ENCODE measurements at regions not wholly inside any gene's neighbourhood (a gene's known extent, or its start where the extent isn't known, plus 50 kb on each side); places are given as distances from the start of the nearest gene placed in this dataset.

- FAIRE-seq, result no peak
- TF ChIP-seq POLR2A (IDR thresholded peaks at IDR 0.05; ENCODE audit: low read depth, low read length), result no peak
- TF ChIP-seq TAF1 (IDR thresholded peaks at IDR 0.05; ENCODE audit: borderline replicate concordance, low read depth, low read length), result no peak
- no peak for TF ChIP-seq POLR2AphosphoS5 (IDR thresholded peaks at IDR 0.05; ENCODE audit: low read depth, low read length)
- DNase-seq (ENCODE audit: insufficient read length), result no peak
These were observed 84.6 kb upstream of the SMIM15 start for GRCh38 chr5:61246768-61247307.

- DNase-seq (ENCODE audit: insufficient read length) (no peak), FAIRE-seq (no peak)
- TF ChIP-seq POLR2A (IDR thresholded peaks at IDR 0.05; ENCODE audit: low read depth, low read length), result no peak
- TF ChIP-seq TAF1 (IDR thresholded peaks at IDR 0.05; ENCODE audit: borderline replicate concordance, low read depth, low read length), result no peak
- no peak for TF ChIP-seq POLR2AphosphoS5 (IDR thresholded peaks at IDR 0.05; ENCODE audit: low read depth, low read length)
These were observed 80.0 kb upstream of the ZSWIM6 start for GRCh38 chr5:61251874-61252642.

GRCh38 chr5:61252643-61252925, 79.5 kb upstream of the ZSWIM6 start:
- FAIRE-seq, result no peak
- DNase-seq (ENCODE audit: insufficient read length), result no peak
- TF ChIP-seq TAF1 (IDR thresholded peaks at IDR 0.05; ENCODE audit: borderline replicate concordance, low read depth, low read length), result no peak
- no peak for TF ChIP-seq POLR2A (IDR thresholded peaks at IDR 0.05; ENCODE audit: low read depth, low read length)
- no peak for TF ChIP-seq POLR2AphosphoS5 (IDR thresholded peaks at IDR 0.05; ENCODE audit: low read depth, low read length)

- DNase-seq (ENCODE audit: insufficient read length) (no peak), FAIRE-seq (no peak)
- TF ChIP-seq POLR2A (IDR thresholded peaks at IDR 0.05; ENCODE audit: low read depth, low read length) (no peak), TAF1 (IDR thresholded peaks at IDR 0.05; ENCODE audit: borderline replicate concordance, low read depth, low read length) (no peak), POLR2AphosphoS5 (IDR thresholded peaks at IDR 0.05; ENCODE audit: low read depth, low read length) (no peak)
These were observed 78.5 kb upstream of the ZSWIM6 start for GRCh38 chr5:61253547-61253946.

- FAIRE-seq, result no peak
- no peak for DNase-seq (ENCODE audit: insufficient read length)
- TF ChIP-seq POLR2A (IDR thresholded peaks at IDR 0.05; ENCODE audit: low read depth, low read length) (no peak), TAF1 (IDR thresholded peaks at IDR 0.05; ENCODE audit: borderline replicate concordance, low read depth, low read length) (no peak), POLR2AphosphoS5 (IDR thresholded peaks at IDR 0.05; ENCODE audit: low read depth, low read length) (no peak)
These were observed 77.0 kb upstream of the ZSWIM6 start for GRCh38 chr5:61254969-61255555.

GRCh38 chr5:61256474-61256873, 75.6 kb upstream of the ZSWIM6 start:
- no peak for DNase-seq (ENCODE audit: insufficient read length)
- no peak for TF ChIP-seq TAF1 (IDR thresholded peaks at IDR 0.05; ENCODE audit: borderline replicate concordance, low read depth, low read length)
- no peak for TF ChIP-seq POLR2A (IDR thresholded peaks at IDR 0.05; ENCODE audit: low read depth, low read length)
- no peak for TF ChIP-seq POLR2AphosphoS5 (IDR thresholded peaks at IDR 0.05; ENCODE audit: low read depth, low read length)
- FAIRE-seq, result no peak

- DNase-seq (ENCODE audit: insufficient read length) (no peak), FAIRE-seq (no peak)
- TF ChIP-seq POLR2AphosphoS5 (IDR thresholded peaks at IDR 0.05; ENCODE audit: low read depth, low read length) (no peak), POLR2A (IDR thresholded peaks at IDR 0.05; ENCODE audit: low read depth, low read length) (no peak), TAF1 (IDR thresholded peaks at IDR 0.05; ENCODE audit: borderline replicate concordance, low read depth, low read length) (no peak)
These were observed 74.6 kb upstream of the ZSWIM6 start for GRCh38 chr5:61257421-61257820.

GRCh38 chr5:61261136-61261535, 70.9 kb upstream of the ZSWIM6 start:
- TF ChIP-seq POLR2A (IDR thresholded peaks at IDR 0.05; ENCODE audit: low read depth, low read length) (no peak), TAF1 (IDR thresholded peaks at IDR 0.05; ENCODE audit: borderline replicate concordance, low read depth, low read length) (no peak), POLR2AphosphoS5 (IDR thresholded peaks at IDR 0.05; ENCODE audit: low read depth, low read length) (no peak)
- FAIRE-seq (no peak), DNase-seq (ENCODE audit: insufficient read length) (no peak)

GRCh38 chr5:61262080-61262479, 70.0 kb upstream of the ZSWIM6 start:
- no peak for TF ChIP-seq POLR2AphosphoS5 (IDR thresholded peaks at IDR 0.05; ENCODE audit: low read depth, low read length)
- no peak for TF ChIP-seq POLR2A (IDR thresholded peaks at IDR 0.05; ENCODE audit: low read depth, low read length)
- TF ChIP-seq TAF1 (IDR thresholded peaks at IDR 0.05; ENCODE audit: borderline replicate concordance, low read depth, low read length), result no peak
- FAIRE-seq (peak; percentile 9), DNase-seq (ENCODE audit: insufficient read length) (no peak)

GRCh38 chr5:61263072-61263471, 69.0 kb upstream of the ZSWIM6 start:
- DNase-seq (ENCODE audit: insufficient read length), result no peak
- peak; percentile 67 for FAIRE-seq
- TF ChIP-seq POLR2A (IDR thresholded peaks at IDR 0.05; ENCODE audit: low read depth, low read length) (no peak), POLR2AphosphoS5 (IDR thresholded peaks at IDR 0.05; ENCODE audit: low read depth, low read length) (no peak), TAF1 (IDR thresholded peaks at IDR 0.05; ENCODE audit: borderline replicate concordance, low read depth, low read length) (no peak)

GRCh38 chr5:61263561-61264272, 68.3 kb upstream of the ZSWIM6 start:
- no peak for TF ChIP-seq TAF1 (IDR thresholded peaks at IDR 0.05; ENCODE audit: borderline replicate concordance, low read depth, low read length)
- TF ChIP-seq POLR2A (IDR thresholded peaks at IDR 0.05; ENCODE audit: low read depth, low read length), result no peak
- TF ChIP-seq POLR2AphosphoS5 (IDR thresholded peaks at IDR 0.05; ENCODE audit: low read depth, low read length), result no peak
- FAIRE-seq, result no peak
- no peak for DNase-seq (ENCODE audit: insufficient read length)

Measured in GM12892 (cell line).